Esophagus muscularis mucosa (tissue), 4 donors: ENCODE measurements at regions not wholly inside any gene's neighbourhood (a gene's known extent, or its start where the extent isn't known, plus 50 kb on each side); places are given as distances from the start of the nearest gene placed in this dataset.

Experiments
- CTCF ChIP-seq, 3 experiments: fragments of 200-600 bp in 2 of 3; fragments of 450-650 bp in 1 of 3; sonication (generic) in 2 of 3; IDR thresholded peaks; one replicate each; pipeline ENCODE4 v1.5.1; 2017 to 2019; ENCODE audit warnings: antibody characterized with exemption in 3 of 3, mild to moderate bottlenecking in 2 of 3, moderate library complexity in 1 of 3
- EP300 ChIP-seq: sonication (generic); formaldehyde crosslinking; IDR thresholded peaks from one replicate; pipeline ENCODE4 v1.6.1; 2017; ENCODE audit warnings: antibody characterized with exemption
- POLR2A ChIP-seq: fragments of 450-650 bp; IDR thresholded peaks from one replicate; pipeline ENCODE4 v1.6.1; 2017; ENCODE audit warnings: antibody characterized with exemption, moderate library complexity, mild to moderate bottlenecking, low read depth
- POLR2AphosphoS5 ChIP-seq, 2 donors: sonication (generic); formaldehyde crosslinking; IDR thresholded peaks; one replicate each; pipeline ENCODE4 v1.6.1; 2017; ENCODE audit warnings: antibody characterized with exemption in 2 of 2

- TF ChIP-seq CTCF (IDR thresholded peaks at IDR 0.05) (no peak), POLR2AphosphoS5 (IDR thresholded peaks at IDR 0.05) (no peak), EP300 (no peak), POLR2A (no peak)
These were observed 498.5 kb upstream of the GJE1 start for GRCh38 chr6:141634269-141634668.
